Glutamatergic neuron (in vitro differentiated cells): ENCODE measurements at regions not wholly inside any gene's neighbourhood (a gene's known extent, or its start where the extent isn't known, plus 50 kb on each side); places are given as distances from the start of the nearest gene placed in this dataset.

Experiments
- DNase-seq: peaks from one replicate; pipeline ENCODE4 v3.0.0; 2022
- H3K27ac Mint-ChIP-seq: one replicate; pipeline ENCODE4 v1.8.0; 2020; ENCODE audit warnings: mild to moderate bottlenecking, mixed read lengths, inconsistent platforms; ENCODE audit not compliant: unreplicated experiment
- H3K27me3 Mint-ChIP-seq: one replicate; pipeline ENCODE4 v1.8.0; 2020; ENCODE audit warnings: mild to moderate bottlenecking, moderate library complexity, mixed read lengths, inconsistent platforms; ENCODE audit not compliant: unreplicated experiment
- H3K36me3 Mint-ChIP-seq: one replicate; pipeline ENCODE4 v1.8.0; 2020; ENCODE audit warnings: mild to moderate bottlenecking, mixed read lengths, inconsistent platforms; ENCODE audit not compliant: unreplicated experiment
- H3K4me1 Mint-ChIP-seq: one replicate; pipeline ENCODE4 v1.8.0; 2020; ENCODE audit warnings: mild to moderate bottlenecking, low read depth, mixed read lengths, inconsistent platforms; ENCODE audit not compliant: unreplicated experiment
- H3K4me3 Mint-ChIP-seq: one replicate; pipeline ENCODE4 v1.8.0; 2020; ENCODE audit warnings: mild to moderate bottlenecking, mixed read lengths, inconsistent platforms; ENCODE audit not compliant: unreplicated experiment
- H3K9me3 Mint-ChIP-seq: one replicate; pipeline ENCODE4 v1.8.0; 2020; ENCODE audit warnings: mild to moderate bottlenecking, moderate library complexity, mixed read lengths, inconsistent platforms; ENCODE audit not compliant: unreplicated experiment
- CTCF ChIP-seq: fragments of 200-600 bp; sonication (generic); IDR thresholded peaks from one replicate; pipeline ENCODE4 v1.5.0; 2021; ENCODE audit not compliant: partially characterized antibody, unreplicated experiment

- no peak for TF ChIP-seq CTCF
- H3K9me3 Mint-ChIP-seq = peaks cover 2% of the 10 kb centered on the region
- H3K27ac Mint-ChIP-seq = no peak overlapping the region
- no peak for DNase-seq
- no peaks in the 10 kb centered on the region for H3K36me3 Mint-ChIP-seq
- H3K27me3 Mint-ChIP-seq = no peaks in the 10 kb centered on the region
- no peak overlapping the region for H3K4me3 Mint-ChIP-seq
- peaks cover 12% of the 10 kb centered on the region for H3K4me1 Mint-ChIP-seq
These were observed 256.2 kb upstream of the CDH20 start for GRCh38 chr18:61076986-61077385.

- Mint-ChIP-seq H3K27me3 (peaks cover 4% of the 10 kb centered on the region), H3K9me3 (peaks cover 2% of the 10 kb centered on the region), H3K4me3 (no peak overlapping the region), H3K27ac (no peak overlapping the region), H3K36me3 (no peaks in the 10 kb centered on the region), H3K4me1 (peaks cover 20% of the 10 kb centered on the region)
- DNase-seq = no peak
- TF ChIP-seq CTCF = no peak
These were observed 253.5 kb upstream of the CDH20 start for GRCh38 chr18:61079714-61080113.

GRCh38 chr18:61080954-61081528, 252.2 kb upstream of the CDH20 start:
- Mint-ChIP-seq H3K4me1 (peaks cover 20% of the 10 kb centered on the region), H3K27ac (peak overlapping the region; percentile 3), H3K27me3 (peaks cover 4% of the 10 kb centered on the region), H3K4me3 (no peak overlapping the region), H3K9me3 (peaks cover 2% of the 10 kb centered on the region), H3K36me3 (no peaks in the 10 kb centered on the region)
- DNase-seq = no peak
- no peak for TF ChIP-seq CTCF

GRCh38 chr18:61082976-61083630, 250.1 kb upstream of the CDH20 start:
- no peak for DNase-seq
- H3K9me3 Mint-ChIP-seq = peaks cover 2% of the 10 kb centered on the region
- no peaks in the 10 kb centered on the region for H3K36me3 Mint-ChIP-seq
- peaks cover 23% of the 10 kb centered on the region for H3K4me1 Mint-ChIP-seq
- no peak overlapping the region for H3K4me3 Mint-ChIP-seq
- TF ChIP-seq CTCF = no peak
- peak overlapping the region; percentile 50 for H3K27ac Mint-ChIP-seq
- H3K27me3 Mint-ChIP-seq = peaks cover 4% of the 10 kb centered on the region

- H3K4me1 Mint-ChIP-seq = peaks cover 21% of the 10 kb centered on the region
- H3K36me3 Mint-ChIP-seq = no peaks in the 10 kb centered on the region
- H3K27me3 Mint-ChIP-seq = peaks cover 8% of the 10 kb centered on the region
- H3K27ac Mint-ChIP-seq = no peak overlapping the region
- H3K4me3 Mint-ChIP-seq = no peak overlapping the region
- peaks cover 5% of the 10 kb centered on the region for H3K9me3 Mint-ChIP-seq
- no peak for DNase-seq
- no peak for TF ChIP-seq CTCF
These were observed 248.2 kb upstream of the CDH20 start for GRCh38 chr18:61085036-61085435.
